Stimulated activated CD8-positive, alpha-beta memory T cell treated with anti-CD3 and anti-CD28 coated beads, Interleukin-15, amount 100 ng/mL, for 1 hour (primary cell): ENCODE measurements at regions not wholly inside any gene's neighbourhood (a gene's known extent, or its start where the extent isn't known, plus 50 kb on each side); places are given as distances from the start of the nearest gene placed in this dataset.
"Not testable (repeated sequence)": the region's sequence is repeated elsewhere in the genome, so short reads cannot be mapped to it uniquely, and the experiment has no call there.

Experiments used
- DNase-seq: peaks from one replicate; pipeline ENCODE4 v3.0.0-alpha.2; 2020; ENCODE audit warnings: low read depth

- DNase-seq, result no peak
These were observed 211.6 kb downstream of the RAP2B start for GRCh38 chr3:153373606-153374005.

DNA sequence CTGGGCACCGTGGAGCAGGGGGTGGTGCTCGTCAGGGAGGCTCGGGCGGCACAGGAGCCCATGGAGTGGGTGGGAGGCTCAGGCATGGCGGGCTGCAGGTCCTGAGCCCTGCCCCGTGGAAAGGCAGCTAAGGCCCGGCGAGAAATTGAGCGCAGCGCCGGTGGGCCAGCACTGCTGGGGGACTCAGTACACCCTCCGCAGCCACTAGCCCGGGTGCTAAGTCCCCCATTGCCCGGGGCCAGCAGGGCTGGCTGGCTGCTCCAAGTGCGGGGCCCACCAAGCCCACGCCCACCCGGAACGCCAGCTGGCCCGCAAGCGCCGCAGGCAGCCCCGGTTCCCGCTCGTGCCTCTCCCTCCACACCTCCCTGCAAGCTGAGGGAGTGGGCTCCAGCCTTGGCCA lies 216.3 kb downstream of the RAP2B start:
- not testable (repeated sequence) for DNase-seq

DNA sequence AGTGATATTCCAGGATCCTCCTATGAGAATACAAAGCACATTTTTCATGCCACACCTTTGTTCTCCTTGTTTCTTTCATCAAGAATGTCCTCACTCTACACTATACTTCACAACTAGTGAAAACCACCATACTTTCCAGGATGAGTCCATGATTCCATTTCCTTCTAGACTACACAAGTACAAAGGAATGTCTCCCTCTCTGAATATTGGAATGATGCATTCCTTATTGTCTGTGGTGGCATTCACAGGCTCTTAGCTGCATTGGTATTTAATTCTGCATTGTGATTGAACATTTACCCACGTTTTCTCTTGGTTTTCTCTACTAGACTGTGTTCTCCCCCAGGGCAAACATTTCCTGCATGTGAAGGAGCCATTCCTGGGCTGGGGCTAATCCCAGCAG lies 217.5 kb downstream of the RAP2B start:
- DNase-seq, result no peak

GRCh38 chr3:153385343-153385742 lies 223.3 kb downstream of the RAP2B start:
- DNase-seq, result no peak

DNA sequence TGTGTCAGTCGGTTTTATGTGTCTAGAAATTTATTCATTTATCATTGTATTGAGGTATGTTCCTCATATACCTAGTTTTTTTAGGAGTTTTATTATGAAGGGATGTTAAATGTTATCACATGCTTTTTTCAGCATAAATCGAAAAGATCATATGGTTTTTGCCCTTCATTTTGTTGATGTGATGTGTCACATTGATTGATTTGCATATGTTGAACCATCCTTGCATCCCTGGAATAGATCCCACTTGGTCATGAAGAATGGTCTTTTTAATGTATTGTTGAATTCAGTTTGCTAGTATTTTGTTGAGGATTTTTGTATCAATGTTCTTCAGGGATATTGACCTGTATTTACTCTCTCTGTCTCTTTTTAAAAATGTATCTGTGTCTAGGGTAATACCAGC lies 230.3 kb downstream of the RAP2B start:
- no peak for DNase-seq

- DNase-seq, result no peak
These were observed 232.0 kb downstream of the RAP2B start for GRCh38 chr3:153394017-153394416.

- no peak for DNase-seq
These were observed 234.6 kb downstream of the RAP2B start for GRCh38 chr3:153396581-153396980.

DNA sequence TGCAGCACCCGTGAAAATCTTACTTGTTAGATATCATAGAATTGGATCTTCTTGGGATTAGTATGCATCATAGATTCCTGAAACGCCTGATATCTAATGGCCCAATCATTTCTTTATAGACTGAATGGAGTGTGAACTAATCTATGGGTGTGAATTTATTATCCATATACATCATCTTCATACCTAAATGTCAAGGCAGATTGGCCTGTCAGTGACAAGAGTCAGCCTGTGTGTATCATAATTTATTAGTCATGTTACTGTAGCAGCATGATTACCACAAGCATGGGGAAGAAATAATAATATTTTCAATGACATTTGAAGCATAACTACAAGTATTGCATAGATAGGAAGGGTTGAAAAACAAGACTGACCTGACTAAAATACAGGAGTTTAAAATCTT lies 235.8 kb downstream of the RAP2B start:
- DNase-seq, result no peak

DNA sequence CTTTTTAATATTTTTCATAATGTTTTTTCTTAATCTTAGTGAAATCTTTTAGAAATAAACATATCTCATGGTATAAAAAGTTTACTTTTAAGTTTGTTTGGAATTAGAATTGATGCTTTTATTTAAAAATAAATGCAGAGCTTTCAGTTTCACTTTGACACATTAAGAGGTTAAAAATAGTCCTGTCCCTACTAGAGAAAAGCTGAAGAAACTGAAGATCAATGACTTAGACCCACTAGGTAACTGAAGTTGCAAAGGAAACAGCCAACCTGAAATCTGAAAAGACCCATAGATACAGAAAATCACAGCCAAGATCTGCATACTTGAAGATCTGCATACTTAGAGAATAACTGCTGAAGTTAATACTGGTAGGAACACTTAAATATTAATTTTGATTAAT lies 237.6 kb downstream of the RAP2B start:
- DNase-seq, result no peak

GRCh38 chr3:153400641-153401040 lies 238.6 kb downstream of the RAP2B start:
- no peak for DNase-seq

DNA sequence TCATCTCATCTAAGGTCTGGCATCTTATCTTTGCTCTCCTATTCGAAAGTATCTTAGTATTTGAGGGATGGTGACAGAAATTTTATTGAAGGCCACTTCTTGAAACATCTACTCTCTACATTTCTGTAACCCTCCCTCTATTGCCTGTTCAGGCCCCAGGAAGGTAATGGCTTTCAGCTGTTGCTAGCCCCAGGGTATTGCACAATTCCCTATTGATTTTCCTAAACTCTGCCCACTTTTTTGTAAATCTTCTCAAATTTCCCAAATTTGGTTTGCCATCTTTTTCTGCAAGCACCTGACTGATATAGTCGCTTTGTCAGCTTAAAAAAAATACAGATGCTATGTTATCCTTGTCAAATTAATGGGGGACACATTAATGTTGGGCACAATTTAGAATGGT lies 242.1 kb downstream of the RAP2B start:
- DNase-seq, result no peak

- DNase-seq, result not testable (repeated sequence)
These were observed 243.3 kb downstream of the RAP2B start for GRCh38 chr3:153405320-153405719.

GRCh38 chr3:153410517-153410916 lies 248.5 kb downstream of the RAP2B start:
- no peak for DNase-seq

DNA sequence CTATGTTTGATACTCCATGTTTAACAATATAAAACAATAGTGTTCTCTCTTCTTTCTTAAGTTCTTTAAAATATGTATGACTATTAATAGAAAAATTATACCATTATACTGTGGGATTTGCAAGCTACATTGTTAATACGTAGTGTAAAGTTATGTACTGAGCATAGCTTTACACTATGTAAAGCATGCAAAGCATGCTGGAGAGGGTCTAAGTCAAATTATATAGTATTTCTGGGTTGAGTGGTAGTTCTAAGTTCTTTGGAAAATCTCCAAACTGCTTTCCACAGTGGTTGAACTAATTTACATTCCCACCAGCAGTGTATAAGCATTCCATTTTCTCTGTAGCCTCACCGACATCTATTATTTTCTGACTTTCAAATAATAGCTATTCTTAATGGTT lies 253.0 kb downstream of the RAP2B start:
- no peak for DNase-seq

GRCh38 chr3:153422314-153422713 lies 260.3 kb downstream of the RAP2B start:
- no peak for DNase-seq

DNA sequence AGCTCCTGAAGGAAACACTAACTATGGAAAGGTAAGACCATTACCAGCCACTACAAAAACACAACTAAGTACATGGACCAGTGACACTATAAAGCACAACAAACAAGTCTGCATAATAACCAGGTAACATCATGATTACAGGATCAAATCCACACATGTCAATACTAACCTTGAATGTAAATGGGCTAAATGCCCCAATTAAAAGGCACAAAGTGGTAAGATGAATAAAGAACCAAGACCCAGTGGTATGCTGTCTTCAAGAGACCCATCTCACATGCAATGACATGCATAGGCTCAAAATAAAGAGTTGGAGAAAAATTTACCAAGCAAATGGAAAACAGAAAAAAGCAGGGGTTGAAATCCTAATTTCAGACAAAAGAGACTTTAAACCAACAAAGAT lies 261.8 kb downstream of the RAP2B start:
- not testable (repeated sequence) for DNase-seq

- DNase-seq, result no peak
These were observed 264.3 kb downstream of the RAP2B start for GRCh38 chr3:153426344-153426743.

- DNase-seq, result no peak
These were observed 264.8 kb downstream of the RAP2B start for GRCh38 chr3:153426803-153427202.

- DNase-seq, result no peak
These were observed 267.8 kb downstream of the RAP2B start for GRCh38 chr3:153429821-153430220.

DNA sequence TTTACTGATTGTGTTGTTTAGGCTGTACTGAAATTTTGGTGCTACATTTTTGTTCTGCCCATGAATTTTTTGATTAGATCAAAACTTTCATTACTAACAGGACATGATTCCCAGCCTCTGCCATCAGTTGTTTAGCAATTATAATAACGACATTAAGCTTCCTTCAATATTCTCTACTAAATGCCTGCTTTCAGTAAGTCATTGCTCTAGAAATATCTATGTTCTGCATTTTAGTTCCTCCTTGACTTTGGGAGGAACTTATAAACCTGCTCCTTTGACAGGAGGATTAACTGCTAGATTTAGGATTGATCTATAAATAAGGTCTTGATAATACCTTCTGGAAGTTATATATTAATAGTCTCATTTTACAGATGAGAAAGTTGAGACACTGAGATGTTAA lies 269.1 kb downstream of the RAP2B start:
- no peak for DNase-seq

DNA sequence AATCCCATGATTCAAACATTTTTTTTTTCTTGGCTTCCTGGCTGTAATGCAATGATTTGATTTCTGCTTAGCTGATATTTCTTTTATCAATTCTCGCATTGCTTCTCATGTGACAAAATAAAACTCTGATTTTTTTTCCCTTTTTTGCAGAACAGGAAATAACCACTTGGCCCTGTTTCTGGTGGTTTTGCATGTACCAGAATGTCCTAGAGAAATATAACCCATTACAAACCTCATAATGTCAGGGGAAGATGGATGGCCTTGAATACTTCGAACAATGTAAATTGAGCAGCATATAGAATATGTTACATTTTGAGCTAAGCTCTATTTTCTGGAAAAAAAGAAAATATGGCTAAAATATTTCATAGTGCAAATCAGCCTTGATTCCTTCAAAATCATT lies 275.6 kb downstream of the RAP2B start:
- DNase-seq, result no peak

DNA sequence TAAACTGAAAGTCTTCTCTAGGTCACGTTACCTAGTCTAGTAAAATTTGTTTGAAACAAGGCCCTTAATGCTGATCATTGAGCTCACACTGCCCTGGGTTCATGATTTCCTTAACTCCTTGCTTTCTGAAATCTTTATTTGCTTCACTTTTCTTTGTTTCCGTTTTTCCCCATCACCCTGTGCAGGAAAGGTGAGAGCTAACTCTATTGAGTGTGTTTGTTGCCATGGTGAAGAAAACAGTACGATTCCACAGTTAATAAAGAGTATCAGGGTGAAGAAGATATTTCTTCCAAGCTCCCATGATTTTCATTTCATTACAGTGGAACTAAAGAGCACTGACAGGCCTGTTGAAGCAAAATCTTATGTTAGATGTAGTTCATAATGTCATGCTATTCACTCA lies 276.2 kb downstream of the RAP2B start:
- no peak for DNase-seq

- DNase-seq, result no peak
These were observed 277.8 kb downstream of the RAP2B start for GRCh38 chr3:153439780-153440179.

DNA sequence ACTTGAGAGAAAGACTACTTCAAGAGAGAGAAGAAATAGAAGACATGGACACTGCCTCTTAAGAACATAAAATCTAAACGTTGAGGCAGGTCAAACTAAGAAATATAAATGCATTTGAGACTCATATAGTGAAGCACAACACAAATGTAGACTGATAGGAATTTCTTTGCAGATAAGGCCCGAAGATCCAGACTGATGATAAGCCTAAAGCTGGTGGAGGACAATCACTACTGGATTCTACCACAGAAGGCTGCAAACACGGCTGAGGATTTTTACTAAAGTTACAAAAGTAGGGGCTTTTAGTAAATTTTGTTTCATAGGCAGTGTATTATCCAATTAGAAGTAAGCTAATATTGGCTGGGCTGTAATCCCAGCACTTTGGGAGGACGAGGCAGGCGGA lies 278.3 kb downstream of the RAP2B start:
- no peak for DNase-seq

DNA sequence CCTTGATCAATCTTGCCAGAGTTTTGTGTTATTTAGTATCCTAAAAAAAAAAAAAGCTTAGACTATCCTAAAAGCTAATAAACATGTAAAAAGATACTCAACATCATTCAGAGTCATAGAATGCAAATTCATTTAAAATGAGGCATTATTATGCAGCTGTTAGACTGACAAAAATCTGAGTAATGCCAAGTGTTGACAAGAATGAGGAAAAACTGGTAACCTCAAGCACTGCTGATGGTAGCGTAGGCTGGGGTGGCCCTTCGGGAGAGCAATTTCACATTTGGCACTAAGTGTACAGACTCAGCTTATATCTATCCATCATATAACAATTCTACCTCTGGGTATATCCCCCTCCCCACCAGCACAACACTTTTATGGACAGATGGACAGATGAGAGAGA lies 280.4 kb downstream of the RAP2B start:
- no peak for DNase-seq
